Suppressor macrophage (primary cell): ENCODE measurements at regions not wholly inside any gene's neighbourhood (a gene's known extent, or its start where the extent isn't known, plus 50 kb on each side); places are given as distances from the start of the nearest gene placed in this dataset.
"Not testable (repeated sequence)": the region's sequence is repeated elsewhere in the genome, so short reads cannot be mapped to it uniquely, and the experiment has no call there.

Experiments used
- DNase-seq, 4 experiments: peaks; one replicate each; pipeline ENCODE4 v3.0.0-alpha.2; 2020 to 2022

DNA sequence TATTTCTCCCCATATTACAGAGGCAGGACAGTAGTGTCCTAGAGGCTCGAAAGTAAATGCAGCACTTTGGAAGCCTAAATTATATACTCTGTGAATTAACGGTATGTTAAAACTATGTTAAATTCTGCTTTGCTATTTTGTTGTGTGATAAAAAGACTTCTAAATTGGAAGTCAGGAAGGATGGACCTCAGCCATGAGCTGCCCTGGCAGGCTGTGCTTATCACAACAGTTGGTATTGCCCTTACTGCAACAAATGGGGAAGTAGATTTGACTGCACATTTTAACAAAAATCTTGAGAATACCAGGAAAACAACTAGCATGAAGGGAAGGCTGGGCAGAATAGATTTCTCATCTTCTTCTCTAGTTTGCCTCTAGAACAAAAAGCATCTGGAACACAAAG, 706.6 kb downstream of the SI start:
- no peak for DNase-seq

DNA sequence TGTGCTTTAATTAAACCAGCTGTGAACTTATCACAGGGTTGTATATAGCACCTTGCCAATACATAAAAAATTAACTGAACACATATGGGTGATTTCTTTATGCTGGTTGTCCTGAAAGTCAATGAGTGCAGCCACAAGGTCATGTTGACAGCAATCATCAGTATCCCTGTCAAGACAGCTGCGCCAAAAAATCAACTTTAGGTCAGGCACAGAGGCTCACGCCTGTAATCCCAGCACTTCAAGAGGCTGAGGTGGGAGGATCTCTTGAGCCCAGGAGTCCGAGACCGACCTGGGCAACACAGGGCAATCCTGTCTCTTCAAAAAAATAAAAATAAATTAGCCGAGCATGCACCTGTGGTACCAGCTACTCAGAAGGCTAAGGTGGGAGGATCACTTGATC, 707.3 kb downstream of the SI start:
- DNase-seq, result no peak

DNA sequence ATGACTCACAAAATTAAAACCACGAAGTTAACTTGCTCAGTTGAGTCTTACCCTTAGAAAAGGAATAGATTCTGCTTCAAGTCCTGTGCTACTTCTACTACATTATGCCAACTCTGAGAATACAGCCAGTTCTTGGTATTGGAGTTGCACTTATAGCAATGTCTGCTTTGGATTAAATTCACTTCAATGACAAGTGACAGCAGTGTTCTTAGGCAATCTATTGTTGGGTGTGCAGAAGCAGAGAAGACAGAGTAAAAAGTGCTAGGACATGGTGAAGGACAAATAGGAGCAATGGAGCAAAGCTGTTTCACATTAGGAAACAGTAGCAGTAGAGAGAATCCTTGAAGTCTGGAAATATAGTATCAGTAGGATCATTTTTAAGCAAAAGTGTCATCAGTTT, 713.1 kb downstream of the SI start:
- no peak for DNase-seq

DNA sequence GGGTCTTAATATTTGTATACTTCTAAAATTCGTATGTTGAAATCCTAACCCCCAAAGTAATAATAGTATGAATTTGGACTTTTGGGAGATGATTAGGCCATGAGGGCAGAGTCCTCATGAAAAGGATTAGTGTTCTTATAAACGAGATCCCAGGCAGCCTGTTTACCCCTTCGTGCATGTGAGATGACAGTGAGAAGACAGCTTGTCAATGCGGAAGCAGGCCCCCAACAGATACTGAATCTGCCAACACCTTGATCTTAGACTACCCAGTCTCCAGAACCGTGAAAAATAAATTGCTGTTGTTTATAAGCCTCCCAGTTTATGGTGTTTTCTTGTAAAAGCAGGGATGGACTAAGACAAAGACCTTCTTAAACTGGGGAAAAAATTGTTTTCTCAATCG, 714.2 kb downstream of the SI start:
- DNase-seq, result no peak

DNA sequence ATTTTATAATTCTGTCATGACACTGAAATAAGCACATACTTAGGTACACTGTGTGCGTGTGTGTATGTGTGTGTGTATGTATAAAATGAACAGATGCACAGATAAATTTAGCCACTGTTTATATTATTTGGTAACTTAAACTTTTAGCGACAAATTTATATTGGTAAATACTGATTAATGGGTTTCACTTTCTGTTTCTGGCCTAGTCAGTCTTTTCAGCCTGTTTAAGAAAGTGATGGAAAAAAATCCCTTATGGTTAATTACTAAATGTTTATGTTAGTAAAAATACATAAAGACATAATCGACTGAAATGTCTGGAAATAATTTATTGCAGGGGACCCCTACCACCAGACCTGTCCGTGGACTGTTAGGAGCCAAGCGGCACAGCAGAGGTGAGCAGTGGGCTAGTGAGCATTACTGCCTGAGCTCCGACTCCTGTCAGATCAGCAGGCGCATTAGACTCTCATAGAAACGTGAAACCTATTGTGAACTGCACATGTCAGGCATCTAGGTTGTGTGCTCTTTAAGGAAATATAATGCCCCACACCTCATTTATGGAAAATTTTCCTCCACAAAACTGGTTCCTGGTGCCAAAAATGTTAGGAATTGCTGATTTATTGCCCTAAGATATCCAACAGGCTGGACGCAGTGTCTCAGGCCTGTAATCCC, 717.4 kb downstream of the SI start:
- no peak for DNase-seq

DNA sequence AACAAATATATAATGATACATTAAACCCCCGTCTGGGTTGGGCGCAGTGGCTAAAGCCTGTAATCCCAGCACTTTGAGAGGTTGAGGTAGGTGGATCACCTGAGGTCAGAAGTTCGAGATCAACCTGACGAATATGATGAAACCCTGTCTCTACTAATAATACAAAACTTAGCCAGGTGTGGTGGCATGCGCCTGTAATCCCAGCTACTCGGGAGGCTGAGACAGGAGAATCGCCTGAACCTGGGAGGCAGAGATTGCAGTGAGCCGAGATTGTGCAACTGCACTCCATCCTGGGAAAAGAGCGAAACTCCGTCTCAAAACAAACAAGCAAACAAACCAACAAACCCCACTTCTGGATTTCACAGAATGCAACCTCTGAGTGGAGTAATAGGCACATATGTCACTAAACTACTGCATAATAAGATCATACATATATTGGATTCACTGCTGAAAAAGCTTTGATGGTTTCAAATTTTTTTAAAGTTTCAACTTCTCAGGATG, 718.2 kb downstream of the SI start:
- no peak for DNase-seq

DNA sequence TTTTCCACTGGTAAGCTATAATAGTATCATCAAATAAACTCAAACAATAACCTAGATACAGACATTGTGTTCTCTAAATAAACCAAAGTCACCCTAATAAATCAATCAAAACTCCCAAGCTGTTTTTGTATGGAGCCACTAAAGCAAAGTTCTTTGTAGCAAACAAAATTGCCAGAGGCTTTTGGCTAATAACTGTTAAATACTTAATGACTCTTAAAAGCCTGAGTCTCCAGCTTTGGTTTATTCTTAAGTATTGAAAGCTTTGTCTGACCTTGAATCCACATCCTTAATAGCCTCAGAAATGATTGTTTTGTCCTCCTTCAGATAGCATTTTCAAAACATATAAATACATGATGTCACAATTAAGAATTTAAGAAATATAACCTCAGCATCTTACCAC, 725.3 kb downstream of the SI start:
- no peak for DNase-seq

DNA sequence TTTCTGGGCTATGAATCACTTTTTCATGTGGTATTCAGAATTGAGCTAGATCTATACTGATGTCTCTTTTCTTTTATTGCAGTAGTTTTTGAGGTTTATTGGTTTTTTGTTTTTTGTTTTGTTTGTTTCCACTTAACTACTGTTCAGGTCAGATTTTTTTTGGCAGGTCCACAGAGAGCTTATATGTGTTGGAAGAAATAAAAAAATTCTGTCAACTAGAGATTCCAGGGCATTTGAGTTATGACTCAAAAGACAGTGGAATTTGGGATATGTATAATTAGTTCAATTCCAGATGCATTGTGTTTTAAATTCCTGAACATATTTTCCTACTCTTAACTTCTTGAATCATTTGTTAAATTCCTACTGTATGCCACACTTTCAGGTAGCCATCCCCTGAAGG, 727.2 kb downstream of the SI start:
- DNase-seq, result no peak

DNA sequence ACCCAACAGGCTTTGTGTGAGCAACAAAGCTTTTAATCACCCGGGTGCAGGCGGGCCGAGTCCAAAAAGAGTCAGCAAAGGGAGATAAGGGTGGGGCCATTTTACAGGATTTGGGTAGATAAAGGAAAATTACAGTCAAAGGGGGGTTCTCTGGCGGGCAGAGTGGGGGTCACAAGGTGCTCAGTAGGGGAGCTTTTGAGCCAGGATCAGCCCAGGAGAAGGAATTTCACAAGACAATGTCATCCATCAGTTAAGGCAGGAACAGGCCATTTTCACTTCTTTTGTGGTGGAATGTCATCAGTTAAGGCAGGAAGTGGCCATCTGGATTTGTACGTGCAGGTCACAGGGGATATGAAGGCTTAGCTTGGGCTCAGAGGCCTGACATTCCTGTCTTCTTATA, 736.1 kb downstream of the SI start:
- not testable (repeated sequence) for DNase-seq

DNA sequence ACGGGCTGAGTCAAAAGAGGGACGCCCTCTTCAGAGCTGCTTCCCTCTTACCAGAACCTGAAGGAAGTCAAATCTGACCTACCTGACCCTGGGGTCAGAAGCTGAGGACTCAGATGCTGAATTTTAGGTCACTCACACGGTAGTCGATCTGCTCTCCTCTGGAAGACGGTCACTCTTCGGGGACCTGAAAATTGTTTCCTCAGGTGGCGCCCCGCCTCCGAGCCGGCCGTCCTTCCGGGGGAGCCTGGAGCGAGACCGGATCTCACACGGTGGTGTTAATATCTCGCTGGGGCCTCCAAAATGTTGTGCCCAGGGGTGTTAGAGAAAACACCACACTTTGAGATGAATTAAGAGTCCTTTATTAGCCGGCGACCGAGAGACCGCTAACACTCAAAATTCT, 737.2 kb downstream of the SI start:
- DNase-seq, result no peak

DNA sequence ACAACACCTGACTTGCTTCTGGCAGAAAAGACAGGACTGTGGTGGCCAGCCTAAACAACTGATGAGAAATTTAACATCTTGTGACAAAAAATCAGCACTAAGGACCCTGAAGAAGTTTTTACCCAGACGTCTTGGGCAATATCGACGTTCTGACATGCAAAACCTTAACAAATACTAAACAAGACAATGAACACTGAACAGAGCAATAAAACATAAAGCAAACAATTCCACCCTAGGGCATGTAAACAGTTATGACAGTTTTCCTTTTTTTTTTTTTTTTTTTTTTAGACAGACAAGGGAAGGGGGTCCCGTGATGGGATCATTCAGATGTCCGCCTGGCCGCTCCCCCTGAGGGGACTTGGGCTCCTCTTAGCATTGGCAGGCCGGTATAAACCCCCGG, 738.0 kb downstream of the SI start:
- no peak for DNase-seq

DNA sequence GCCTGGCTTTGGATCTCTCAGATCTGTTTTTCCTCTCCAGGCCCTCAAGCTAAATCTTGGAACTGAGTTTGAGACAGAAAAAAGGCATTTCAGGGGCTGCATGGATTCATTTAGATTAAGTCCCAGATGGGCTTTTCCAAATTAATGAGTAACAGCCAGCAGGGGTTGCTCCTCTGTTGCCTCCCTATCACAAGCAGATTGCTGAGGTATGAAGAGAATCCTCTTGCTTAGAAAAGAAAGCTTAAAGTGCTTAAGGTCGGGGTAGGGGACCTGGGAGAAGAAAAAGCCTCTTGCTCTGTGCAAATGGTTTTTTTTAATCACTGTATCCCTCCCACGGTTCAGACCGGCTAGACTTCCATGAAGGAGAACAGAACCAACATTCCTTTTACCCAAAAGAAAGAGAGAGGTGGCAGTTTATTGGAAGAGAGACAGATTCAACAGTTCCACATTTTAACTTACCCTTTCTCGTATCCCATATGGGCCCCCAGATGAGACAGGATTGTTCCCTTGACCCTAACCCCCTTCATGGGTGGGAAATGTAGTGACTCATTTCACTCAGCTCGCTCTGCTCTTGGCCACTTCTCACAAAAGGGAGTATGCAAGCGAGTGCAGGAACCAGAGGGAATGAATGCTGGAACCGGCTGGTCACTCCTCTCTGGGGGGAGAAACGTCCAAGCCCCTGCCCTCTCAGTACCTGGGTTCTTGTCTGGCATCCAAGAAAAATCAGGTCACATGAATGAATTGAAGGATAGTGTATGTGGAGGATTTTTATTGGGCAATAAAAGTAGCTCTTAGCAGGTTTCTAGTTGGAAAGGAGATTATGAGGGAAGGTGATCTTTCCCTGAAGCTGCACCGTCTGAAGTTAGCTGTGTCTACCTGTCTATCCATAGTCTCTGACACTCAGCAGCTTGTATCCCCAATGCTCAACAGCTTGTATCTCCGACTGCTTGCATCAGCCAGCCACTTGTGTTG, 745.2 kb downstream of the SI start:
- no peak for DNase-seq

DNA sequence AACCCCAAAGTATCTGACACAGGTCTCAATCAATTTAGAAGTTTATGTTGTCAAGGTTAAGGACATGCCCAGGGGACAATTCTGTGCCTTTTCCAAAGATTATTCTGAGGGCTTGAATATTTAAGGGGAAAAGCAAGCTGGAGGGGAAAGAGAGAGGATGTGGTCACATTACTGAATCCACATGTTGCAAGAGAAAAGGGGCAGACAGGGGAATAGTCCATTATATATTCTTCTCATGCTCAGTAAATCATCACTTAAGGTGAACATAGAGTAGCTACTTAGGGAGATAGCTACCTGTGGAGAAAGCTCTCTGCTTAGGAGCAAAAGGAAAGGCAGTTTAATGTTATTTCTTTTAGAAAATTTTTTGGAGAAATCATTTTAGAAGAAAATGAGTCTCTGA, 751.6 kb downstream of the SI start:
- DNase-seq, result no peak

DNA sequence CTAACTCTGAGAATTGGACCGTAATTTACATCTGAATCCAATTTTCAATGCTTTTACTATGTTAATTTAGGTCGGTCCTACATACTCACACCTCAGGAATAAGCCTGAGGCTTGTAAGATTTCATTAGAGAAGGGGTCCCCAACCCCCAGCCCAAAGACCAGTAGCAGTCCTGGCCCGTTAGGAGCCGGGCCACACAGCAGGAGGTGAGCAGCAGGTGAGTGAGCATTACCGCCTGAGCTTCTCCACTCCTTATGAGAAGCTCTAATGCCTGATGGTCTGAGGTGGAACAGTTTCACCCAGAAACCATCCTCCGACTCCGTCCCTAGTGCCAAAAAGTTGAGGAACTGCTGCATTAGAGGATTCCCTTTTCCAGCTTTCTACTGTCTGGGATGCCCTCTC, 757.3 kb downstream of the SI start:
- no peak for DNase-seq

DNA sequence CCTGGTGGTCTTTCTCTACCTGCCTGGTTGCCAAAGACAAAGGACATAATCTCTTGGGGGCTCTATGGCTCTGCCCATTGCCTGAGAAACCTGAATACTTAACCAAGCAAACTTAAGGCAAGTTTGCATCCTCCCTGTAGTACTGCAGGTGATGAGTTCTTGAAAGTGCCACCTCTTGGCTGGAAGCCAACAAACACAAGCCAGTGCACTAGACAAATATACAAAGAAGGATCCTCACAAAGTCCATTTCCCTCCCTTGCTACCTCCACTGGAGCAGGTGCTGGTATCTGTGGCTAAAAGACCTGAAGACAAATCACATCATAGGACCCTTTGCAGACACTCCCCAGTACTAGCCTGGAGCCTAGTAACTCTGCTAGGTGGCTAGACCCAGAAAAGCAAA, 772.3 kb downstream of the SI start:
- no peak for DNase-seq

DNA sequence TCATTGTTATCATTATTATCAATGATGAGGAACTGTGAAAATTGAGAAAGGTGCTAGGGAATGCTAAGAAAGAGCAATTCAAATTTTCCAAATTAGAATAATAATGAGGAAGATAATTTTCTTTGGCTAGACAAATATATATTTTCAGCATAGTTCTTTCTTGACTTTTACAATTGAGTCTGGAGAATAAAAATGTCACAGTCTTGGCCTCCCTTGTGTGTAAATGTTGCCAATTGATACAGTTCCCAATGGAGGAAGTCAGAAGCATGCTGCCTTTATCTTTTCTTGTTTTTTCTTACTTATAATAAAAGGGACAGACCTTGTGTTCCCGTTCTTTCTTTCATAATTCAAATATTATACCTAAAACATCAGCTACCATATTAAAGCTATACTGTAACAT, 774.4 kb downstream of the SI start:
- no peak for DNase-seq

DNA sequence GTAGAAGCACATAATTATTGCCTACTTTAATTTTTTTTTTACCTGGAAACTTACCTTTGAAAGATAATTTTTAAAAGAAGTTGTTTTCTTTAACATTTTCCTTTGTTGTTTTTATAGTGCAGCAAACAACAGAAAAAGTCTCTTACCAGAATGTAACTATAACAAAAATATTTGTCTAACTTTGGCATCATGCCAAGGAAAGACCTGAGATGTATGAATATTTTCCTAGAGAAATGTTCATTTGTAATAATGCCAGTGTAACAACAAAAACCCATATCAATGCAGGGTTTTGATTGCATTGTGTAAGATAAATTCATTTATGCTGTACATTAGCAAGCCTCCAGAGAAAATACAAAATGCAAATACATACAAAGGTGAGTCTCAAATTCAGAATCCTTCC, 775.7 kb downstream of the SI start:
- DNase-seq, result no peak

DNA sequence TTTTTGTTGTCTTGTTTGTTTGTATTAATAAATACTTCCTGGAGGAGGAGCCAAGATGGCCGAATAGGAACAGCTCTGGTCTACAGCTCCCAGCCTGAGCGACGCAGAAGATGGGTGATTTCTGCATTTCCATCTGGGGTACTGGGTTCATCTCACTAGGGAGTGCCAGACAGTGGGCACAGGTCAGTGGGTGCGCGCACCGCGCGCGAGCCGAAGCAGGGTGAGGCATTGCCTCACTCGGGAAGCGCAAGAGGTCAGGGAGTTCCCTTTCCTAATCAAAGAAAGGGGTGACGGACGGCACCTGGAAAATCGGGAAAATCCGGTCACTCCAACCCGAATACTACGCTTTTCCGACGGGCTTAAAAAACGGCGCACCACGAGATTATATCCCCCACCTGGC, 786.8 kb downstream of the SI start:
- not testable (repeated sequence) for DNase-seq

DNA sequence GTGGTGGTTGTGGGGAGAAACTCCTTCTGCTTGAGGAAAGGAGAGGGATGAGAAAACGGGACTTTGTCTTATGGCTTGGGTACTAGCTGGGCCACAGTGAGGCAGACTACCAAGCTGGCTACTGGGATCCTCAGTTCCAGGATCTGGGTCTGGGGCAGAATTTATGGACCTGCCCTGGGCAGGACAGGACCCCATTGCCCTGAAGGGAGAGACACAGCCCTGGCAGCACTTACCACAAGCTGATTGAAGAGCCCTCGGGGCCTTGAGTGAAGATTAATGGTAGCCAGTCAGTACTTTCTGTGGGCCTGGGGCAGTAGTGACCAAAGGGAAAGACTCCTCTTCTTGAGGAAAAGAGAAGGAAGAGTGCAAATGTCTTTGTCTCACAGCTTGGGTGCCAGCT, 799.7 kb downstream of the SI start:
- no peak for DNase-seq

DNA sequence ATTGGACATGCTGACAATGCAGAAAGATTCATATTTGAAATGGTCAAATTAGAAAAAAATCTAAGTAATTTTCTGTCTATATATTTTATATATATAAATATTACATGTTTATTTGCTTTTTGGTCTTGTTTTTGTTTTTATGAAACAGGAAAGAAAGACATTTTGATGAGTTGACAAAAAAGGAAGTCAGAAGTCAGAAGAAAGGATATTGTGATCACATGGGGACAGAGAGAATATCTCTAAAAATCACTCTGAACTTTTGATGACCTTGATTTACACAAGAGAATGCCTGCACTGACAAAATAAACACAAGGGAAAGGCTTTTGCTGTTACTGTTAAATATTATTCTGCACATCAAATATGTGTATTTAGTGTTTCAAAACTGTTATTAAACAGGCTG, 811.2 kb downstream of the SI start:
- no peak for DNase-seq

DNA sequence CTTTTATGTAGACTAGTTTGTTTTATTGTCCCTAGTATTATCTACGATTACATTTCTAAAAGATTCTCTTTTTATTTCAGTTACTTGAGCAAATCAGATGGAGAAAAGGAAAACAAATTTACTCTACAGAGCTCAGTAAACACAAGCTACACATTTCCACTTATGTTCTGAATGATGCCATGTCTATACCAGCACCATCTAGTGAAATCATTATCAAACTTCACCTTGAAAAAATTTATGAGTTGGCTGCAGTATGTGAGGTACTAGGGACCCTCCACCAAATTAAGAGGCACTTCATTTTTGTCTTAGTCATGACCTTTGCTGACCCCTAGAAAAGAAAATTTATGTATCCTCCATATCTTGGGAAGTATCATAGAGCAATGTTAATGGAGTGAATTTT, 827.4 kb downstream of the SI start:
- DNase-seq, result no peak

DNA sequence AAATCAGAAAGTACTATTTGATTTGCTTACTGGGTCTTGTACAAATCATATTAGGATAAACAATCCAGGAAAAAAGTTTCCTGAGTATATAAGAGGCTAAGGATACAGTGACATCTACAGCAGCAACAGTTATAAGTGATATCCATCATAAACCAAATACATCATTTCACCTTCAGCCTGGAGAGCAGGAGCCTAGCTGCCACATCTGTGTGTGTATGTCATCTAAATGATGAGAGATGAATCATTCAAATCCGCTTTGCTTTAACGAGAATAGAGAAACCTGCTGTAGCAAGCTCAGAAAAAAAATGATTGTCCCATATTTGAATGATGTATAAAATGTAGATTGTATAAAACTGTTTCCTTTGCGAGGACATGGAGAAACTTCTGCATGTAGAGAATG, 841.4 kb downstream of the SI start:
- no peak for DNase-seq

DNA sequence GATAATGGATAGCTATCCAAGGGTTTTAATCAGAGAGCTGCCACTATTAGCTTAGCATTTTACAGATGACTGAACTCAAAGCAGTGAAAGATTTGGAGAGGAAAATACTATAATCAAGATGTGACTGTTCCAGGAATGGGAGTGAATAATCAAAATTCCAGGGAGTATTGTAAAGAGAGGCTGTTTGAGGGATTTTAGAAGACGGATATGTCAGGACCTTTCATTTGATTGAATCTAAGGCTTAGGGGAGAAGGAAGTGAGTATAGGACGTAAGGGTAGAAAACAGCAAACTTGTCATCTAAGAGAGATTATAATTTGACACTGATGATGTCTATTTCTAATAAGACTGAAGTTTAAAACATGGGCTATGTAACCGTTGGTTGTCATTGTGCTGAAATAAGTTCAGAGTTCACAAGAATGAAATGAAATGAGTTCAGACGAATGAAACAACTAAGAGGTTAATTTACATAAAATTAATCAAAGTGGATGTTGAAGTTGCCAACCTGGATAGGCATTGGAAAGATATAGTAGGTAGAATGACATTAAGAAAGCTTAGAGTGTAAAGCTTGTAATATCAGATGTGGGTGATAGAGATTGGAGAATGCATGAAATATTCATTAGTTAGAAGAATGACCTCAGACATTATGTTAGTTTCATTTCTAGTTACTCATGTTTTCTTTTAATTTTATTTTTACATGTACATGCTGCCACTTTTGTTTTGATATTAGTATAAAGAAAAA, 842.8 kb downstream of the SI start:
- DNase-seq, result no peak
